Umbilical cord (tissue), 1 donor: ENCODE measurements at regions not wholly inside any gene's neighbourhood (a gene's known extent, or its start where the extent isn't known, plus 50 kb on each side); places are given as distances from the start of the nearest gene placed in this dataset.
"Not testable (repeated sequence)": the region's sequence is repeated elsewhere in the genome, so short reads cannot be mapped to it uniquely, and the experiment has no call there.

Experiments used
- DNase-seq: peaks from one replicate; pipeline ENCODE4 v3.0.0-alpha.2; 2015; ENCODE audit warnings: low spot score

DNA sequence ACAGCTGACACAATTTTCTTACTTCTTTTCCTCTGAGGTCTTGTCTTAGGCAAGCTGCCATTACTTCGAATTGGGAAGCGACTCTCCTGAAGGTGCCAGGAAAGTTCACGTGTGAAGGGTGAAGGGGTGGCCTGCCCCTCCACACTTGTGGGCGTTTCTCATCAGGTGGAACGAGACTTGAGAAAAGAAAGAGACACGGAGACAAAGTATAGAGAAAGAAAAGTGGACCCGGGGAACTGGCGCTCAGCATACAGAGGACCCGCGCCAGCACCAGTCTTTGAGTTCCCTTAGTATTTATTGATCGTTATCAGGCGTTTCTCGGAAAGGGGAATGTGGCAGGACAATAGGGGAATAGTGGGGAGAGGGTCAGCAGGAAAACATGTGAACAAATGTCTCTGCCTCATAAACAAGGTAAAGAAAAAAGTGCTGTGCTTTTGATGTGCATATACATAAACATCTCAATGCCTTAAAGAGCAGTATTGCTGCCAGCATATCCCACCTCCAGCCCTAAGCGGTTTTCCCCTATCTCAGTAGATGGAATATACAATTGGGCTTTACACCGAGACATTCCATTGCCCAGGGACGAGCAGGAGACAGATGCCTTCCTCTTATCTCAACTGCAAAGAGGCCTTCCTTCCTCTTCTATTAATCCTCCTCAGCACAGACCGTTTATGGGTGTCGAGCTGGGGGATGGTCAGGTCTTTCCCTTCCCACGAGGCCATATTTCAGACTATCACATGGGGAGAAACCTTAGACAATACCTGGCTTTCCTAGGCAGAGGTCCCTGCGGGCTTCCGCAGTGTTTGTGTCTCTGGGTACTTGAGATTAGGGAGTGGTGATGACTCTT, 367.0 kb upstream of the SGCG start:
- DNase-seq = peak; percentile 33

DNA sequence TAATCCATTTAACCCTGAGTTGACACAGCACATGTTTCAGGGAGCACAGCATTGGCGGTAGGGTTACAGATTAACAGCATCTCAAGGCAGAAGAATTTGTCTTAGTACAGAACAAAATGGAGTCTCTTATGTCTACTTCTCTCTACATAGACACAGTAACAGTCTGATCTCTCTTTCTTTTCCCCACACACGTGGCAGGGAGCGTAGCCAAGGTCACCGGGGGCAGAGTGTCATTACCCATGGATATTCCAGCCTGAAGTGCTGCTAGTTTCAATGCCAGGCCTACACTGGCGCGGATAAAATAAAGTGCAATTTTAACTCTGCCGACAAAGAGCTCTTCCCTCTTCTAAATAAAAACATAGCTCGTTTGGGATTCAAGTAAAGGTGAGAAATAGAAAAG, 366.3 kb upstream of the SGCG start:
- not testable (repeated sequence) for DNase-seq

DNA sequence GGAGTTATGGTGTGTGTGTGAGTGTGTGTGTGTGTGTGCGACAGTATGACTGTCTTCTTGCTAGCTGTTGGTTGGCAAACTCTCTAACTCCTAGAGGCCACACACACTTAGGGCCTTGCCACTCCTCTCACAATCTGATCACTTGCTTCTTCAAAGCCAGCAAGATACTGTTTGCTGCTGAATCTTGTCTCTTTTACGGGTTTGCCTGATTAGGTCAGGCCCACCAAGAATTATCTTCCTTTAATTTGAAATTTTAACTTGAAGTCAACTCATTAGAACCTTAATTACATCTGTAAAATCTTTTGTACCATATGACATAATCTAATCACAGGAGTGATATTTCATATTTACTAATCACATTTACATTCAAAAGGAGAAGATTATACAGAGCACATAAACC, 359.2 kb upstream of the SGCG start:
- DNase-seq = no peak

DNA sequence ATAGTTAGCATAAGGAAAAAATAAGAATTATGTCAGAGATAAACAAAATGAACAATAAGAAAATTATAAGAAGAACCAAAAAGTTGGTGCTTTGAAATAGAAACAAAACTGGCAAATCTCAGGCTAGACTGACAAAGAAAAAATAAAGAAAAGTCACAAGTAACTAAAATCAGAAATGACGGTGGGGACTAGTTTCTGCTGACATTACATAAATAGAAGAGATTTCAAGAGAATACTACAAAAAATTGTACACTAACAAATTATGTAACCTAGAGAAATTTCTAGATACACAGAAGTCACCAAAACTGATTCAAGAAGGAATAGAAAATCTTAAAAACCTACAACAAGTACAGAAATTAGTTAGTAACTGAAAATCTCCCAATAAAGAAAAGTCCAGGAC, 355.6 kb upstream of the SGCG start:
- DNase-seq = no peak

DNA sequence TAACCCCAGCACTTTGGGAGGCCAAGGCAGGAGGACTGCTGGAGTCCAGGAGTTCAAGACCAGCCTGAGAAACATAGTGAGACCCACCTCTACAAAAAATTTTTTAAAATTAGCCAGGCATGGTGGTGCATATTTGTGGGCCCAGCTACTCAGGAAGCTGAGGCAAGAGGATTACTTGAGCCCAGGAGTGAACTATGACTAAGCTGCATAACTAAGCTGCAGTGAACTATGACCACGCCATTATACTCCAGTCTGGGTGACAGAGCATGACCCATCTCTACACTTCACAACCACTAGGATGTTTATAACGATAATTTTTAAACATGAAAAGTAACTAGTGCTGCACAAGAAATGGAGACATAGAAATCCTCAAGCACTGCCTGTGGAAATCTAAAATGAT, 352.7 kb upstream of the SGCG start:
- DNase-seq = no peak

DNA sequence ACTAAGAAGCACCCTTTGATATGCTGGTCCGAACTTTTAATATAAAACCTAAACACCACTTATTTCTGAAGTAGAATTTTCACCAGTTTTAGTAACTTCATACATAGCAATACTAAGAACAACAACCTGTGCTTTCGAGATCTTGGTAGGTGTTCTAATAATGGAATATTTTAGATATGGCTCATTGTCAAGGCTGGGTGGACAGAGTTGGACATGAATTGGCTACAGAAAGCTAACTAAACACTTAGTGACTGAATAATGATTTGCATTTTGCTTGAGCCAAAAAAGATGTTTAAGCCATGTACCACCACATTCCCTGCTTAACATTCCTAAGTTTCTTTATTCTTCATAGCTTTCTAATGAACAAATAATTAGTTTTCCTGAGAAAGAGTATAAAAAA, 344.3 kb upstream of the SGCG start:
- no peak for DNase-seq

DNA sequence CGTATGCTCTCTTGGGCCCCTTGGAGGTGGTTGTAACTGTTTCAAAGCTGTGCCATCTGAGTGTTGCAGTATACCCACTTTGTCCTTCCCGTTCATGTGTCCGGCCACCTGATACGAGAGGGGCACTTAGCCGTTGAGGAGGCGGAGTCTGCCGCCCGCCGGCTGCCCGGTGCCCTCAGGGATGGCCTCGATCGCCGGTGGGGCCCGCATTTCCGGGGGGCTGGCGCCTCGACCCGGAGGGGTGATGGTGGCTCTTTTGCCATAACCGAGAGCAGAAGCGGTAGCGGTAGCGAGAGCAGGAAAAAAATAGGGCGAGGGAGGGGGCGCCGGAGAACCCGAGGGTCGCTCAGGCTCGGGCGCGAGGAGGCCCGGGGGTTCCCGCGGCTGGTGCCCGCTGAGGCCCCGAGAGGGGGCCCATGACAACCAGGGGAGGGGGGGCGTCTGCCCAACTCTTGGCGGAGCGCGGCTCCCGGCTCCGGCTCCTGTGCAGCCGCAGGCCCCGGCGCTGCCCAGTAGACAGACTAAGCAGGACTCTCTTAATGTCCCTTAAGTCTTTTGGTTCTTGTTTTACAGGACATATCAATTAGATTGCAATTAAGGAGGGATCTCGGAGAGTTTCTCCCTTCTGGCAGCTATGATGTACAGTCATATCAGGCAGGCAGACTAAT, 342.7 kb upstream of the SGCG start:
- DNase-seq = no peak

DNA sequence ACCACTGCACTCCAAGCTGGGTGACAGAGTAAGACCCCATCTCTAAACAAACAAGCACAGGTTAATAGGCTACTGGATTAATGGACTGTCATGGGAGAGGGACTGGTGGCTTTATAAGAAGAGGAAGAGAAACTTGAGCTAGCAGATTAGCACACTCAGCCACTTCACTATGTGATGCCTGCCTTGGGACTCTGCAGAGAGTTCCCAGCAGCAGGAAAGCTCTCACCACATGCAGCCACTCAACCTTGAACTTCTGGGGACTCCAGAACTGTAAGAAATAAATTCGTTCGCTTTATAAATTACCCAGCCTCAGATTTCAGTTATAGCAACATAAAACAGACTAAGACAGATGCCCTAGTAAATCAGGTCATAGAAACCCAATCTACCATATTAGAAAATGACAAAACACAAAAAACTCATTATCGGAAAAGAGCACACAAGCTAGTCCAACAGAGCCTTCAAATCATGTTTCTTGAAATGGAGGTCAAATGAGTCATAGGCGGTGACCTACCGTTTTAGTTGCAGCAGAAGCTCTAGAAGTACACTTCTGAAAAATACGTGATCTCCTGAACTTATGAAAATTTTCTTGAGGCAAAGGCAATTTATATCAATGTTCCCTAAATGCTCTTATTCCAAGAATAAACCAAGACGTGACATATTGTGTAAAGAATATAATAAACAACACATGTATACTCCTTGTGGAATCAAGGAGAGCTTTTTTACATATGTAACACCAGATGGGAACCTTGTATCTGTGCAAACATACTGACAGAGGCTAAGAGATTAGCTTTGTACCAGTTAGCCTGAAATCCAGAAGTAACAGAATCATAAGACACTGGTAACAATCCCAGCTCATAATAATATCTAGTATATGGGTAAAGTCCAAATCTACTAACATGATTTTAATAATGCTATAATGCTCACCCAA, 340.9 kb upstream of the SGCG start:
- DNase-seq = no peak

DNA sequence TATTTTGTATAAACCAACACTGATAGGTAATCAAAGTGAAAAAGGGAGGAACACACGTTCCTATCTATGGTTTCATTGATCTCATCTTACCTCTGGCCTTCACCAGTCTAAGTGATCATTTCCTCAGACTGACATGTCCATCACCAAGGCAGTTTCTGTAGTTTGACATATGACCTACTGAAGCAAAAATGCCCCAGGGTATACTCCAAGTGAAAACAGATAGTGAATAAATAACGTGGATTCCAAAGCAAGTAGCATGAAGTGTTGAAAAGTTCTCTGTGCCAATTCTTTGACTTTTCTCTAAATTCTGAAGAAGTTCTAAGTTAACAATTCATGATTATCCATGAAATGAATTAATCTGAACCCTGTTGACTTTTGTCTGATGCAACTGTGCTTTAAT, 334.2 kb upstream of the SGCG start:
- no peak for DNase-seq

DNA sequence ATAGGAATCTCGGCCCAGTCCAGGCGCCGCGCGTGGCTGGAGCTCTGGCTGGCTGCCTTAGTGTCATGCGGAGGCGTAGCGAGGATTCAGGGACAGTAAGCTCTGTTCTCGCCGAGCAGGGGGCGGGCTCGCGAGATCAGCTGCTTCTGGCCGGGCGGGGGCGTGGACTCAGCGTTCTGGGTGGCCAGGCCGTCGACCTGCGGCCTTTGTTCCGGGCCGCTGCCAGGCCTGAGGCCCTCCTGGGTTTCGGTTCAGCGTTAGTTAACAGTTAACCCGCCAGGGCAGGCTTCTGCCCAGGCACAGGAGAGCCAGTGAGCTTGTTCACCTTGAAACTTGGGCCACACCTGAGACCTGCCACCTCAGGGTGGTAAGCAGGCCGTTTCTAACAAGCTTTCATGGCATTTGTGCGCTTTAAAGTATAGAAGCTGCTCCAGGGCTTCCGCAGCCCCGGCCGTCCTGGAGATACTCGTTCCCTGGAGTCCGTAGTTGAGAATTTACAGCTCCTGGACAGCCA, 332.2 kb upstream of the SGCG start:
- DNase-seq = no peak

DNA sequence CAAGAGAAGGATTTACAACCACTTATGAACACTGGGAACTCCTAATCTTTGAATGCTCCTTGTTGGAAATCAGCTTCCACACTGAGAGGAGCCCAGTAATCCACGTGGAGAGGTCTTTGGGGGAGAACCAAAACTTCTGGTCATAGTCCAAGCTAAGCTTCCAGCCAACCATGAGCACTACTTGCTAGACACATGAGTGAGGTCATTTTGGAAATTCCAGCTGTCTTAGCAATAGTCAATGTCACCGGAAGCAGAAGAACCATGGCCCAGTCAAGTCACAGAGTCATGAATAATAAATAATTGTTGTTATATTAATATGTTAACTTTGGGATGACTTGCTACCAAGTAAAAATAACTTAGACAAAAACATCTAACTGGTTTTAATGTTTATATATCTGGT, 324.9 kb upstream of the SGCG start:
- no peak for DNase-seq

DNA sequence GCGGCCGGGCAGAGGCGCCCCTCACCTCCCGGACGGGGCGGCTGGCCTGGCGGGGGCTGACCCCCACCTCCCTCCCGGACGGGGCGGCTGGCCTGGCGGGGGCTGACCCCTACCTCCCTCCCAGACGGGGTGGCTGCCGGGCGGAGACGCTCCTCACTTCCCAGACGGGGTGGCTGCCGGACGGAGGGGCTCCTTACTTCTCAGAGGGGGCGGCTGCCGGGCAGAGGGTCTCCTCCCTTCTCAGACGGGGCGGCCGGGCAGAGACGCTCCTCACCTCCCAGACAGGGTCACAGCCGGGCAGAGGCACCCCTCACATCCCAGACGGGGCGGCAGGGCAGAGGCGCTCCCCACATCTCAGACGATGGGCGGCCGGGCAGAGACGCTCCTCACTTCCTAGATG, 321.8 kb upstream of the SGCG start:
- DNase-seq = not testable (repeated sequence)

DNA sequence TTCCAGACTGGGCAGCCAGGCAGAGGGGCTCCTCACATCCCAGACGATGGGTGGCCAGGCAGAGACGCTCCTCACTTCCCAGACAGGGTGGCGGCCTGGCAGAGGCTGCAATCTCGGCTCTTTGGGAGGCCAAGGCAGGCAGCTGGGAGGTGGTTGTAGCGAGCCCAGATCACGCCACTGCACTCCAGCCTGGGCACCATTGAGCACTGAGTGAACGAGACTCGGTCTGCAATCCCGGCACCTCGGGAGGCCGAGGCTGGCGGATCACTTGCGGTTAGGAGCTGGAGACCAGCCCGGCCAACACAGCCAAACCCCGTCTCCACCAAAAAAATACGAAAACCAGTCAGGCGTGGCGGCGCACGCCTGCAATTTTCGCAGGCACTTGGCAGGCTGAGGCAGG, 321.4 kb upstream of the SGCG start:
- DNase-seq = not testable (repeated sequence)

DNA sequence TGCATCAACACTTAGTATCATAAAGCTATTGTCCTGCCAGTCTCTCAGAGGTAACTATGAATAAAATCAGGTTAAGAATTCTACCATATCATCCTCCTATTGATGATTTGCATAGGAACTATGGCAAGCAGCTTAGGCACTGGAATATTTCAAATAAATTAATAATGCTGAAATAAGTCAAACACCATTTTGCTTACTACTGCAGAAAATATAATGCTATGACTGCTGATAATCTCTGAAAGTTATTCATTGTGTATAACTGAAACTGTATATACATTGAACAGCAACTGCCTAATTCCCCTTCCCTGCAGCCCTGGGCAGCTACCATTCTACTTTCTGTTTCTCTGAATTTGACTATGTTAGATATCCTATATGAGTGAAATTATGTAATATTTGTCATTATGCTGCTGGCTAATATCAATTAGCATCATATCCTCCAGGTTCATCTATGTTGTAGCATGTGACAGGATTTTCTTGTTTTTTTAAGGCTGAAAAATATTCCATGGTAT, 318.8 kb upstream of the SGCG start:
- DNase-seq = no peak

DNA sequence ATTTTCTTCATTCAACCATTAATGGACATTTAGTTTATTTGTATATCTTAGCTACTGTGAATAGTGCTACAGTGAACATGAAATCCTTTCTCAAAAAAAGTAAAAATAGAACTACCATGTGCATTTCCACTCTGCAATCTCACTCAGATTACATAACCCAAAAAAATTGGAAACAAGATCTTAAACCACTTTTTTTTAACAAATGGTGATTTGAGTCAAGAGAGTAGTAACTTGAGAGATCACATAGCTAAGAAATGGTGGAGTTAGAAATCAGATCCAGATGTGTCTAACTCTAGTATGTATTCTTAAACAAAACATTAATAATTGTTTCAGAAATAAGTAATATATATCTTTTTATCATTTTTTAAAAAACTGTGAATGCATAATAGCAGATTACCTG, 318.3 kb upstream of the SGCG start:
- no peak for DNase-seq

DNA sequence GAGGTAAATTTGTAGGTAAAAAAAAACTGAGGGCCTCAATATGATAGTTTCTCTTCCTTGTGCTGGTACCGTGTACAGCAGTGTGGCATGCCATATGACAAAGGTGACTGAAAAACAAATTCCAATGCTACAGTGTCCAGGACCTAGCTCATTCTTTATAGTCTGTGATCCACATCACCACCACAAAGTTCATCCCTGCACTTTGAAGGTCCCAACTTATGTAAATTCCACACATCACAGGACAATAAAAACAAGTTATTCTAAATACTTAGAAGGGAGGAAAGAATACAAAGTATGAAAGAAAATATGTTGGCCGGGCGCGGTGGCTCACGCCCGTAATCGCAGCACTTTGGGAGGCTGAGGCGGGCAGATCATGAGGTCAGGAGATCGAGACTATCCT, 314.6 kb upstream of the SGCG start:
- DNase-seq = no peak

DNA sequence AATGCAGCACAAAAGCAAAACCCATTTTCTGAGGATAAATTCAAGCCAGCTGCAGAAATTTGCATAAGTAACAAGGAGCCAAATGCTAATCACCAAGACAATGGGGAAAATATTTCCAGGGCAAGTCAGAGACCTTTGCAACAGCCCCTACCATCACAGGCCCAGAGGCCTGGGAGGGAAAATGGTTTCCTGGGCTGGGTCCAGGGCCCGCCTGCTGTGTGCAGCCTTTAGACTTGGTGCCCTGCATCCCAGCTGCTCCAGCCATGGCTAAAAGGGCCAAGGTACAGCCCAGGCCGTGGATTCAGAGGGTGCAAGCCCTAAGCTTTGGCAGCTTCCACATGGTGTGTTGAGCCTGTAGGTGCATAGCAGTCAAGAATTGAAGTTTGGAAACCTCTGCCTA, 309.5 kb upstream of the SGCG start:
- no peak for DNase-seq

DNA sequence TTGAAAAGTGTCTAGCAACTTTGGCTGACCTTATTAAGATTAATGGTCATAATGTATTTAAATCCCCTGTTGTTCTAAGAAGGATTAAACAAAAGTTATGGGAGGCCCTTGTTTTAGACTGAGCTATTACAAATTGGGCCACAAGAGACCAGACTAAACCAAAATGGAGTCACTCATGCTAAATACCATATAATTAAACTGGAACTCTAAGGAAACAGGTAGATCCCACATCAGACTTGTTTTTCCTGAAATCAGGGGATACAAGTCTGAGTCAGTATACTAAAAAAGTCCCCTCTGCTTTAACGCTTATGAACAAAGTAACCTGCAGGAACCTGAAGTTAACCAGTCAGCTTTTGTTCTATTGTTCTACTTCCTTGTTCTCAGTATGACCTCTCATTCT, 305.9 kb upstream of the SGCG start:
- no peak for DNase-seq

DNA sequence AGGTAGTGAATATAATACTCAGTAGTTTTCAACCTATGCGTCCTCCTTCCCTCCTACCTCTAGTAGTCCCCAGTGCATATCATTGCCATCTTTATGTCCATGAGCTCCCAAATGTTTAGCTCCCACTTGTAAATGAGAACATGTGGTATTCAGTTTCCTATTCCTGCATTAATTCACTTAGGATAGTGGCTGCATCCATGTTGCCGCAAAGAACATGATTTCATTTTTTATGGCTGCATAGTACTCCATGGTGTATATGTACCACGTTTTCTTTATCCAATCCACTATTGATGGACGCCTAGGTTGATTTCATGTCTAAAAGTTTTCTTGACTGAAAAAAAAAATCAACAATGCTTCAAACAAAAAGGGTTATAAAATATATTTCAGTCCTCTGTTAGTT, 303.4 kb upstream of the SGCG start:
- DNase-seq = no peak

DNA sequence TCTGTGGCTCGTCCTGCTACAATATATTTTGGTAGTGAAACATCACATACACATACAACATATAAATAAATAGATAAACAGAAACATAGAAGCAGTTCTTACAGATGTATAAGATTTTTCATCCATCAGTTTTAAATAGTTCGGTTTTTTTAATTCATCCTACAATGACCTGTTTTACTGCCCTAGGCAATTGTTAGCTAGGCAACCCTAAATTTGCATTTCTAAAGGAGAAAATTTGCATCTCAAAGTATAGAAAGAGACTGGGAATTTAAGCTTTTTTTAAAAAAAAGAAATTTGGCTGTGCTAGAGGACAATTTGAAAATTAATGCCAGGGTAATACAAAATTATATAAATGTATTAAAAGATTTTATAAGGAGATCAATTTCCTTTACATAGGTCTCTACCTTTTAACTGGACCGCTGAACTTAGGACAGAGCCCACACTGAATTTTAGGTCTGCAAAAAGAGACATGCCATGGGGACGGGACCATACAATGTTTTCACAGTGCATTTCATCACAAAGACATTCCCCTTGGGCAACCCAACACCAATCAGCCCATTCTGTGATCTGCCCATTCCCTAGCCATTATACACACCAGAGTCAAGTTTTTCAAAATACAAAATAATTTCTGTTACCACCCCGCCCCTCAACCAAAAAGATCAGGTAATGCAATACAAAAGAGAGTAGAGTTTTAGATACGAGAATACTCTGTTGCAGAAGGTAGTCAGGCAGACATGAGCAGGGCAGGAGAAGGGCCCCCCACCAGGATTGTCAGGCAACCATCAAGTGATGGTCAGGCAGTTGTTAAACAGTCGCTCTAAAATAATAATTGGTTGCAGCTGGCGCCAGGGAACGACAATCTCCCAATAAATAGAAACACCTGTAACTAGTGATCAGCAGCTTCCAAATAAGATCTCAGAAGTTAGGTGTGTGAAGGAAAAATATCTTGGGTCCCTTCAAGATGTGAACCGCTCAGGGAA, 299.7 kb upstream of the SGCG start:
- DNase-seq = no peak
